ENCODE measurements at regions not wholly inside any gene's neighbourhood (a gene's known extent, or its start where the extent isn't known, plus 50 kb on each side); places are given as distances from the start of the nearest gene placed in this dataset.

DNA sequence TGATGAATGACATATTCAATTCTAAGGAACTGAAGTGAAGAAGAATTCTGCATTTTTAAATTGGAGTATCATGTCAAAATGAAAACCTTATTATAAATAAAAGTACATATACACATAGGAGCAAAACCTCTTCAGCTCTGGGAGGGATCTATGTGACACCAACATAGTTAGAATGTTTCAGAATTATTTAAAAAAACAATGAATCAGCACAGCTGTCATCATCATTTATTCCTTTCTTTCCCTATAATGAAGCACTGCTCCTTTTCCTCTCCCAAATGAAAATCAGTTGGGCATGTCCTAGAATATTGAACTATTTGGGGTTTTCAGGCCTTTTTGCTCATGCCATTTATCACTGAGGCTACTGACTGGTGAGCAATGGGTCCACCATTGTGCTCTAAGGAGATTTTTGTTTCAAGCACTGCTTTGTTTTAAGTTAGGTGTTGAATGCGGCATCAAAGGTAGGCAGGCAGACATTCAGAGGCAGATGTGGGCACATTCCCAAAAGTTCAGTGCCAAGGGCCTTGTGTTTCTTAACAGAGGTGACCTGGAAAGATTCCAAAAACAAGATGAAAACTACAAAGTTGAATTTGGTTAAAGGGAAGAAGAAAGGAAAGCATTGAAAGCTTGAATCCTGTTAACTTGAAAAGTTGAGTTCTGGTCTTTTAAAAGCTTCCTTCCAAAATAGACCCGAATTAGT, 126.4 kb upstream of the ADAMTSL1 start:
- TF ChIP-seq, protein P1, sequence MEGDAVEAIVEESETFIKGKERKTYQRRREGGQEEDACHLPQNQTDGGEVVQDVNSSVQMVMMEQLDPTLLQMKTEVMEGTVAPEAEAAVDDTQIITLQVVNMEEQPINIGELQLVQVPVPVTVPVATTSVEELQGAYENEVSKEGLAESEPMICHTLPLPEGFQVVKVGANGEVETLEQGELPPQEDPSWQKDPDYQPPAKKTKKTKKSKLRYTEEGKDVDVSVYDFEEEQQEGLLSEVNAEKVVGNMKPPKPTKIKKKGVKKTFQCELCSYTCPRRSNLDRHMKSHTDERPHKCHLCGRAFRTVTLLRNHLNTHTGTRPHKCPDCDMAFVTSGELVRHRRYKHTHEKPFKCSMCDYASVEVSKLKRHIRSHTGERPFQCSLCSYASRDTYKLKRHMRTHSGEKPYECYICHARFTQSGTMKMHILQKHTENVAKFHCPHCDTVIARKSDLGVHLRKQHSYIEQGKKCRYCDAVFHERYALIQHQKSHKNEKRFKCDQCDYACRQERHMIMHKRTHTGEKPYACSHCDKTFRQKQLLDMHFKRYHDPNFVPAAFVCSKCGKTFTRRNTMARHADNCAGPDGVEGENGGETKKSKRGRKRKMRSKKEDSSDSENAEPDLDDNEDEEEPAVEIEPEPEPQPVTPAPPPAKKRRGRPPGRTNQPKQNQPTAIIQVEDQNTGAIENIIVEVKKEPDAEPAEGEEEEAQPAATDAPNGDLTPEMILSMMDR (IDR thresholded peaks at IDR 0.05), result no peak
- no peak for TF ChIP-seq POLR2A (IDR thresholded peaks at IDR 0.05)

Data from uterus (tissue), 2 donors.